H1 (cell line): ENCODE measurements at regions not wholly inside any gene's neighbourhood (a gene's known extent, or its start where the extent isn't known, plus 50 kb on each side); places are given as distances from the start of the nearest gene placed in this dataset.

ENCODE experiments used
- CEBPB ChIP-seq: IDR thresholded peaks from 2 replicates; pipeline ENCODE4 v1.6.1; 2012; ENCODE audit warnings: low read depth, low read length
- CHD2 ChIP-seq: IDR thresholded peaks from 2 replicates; pipeline ENCODE4 v1.6.1; 2012; ENCODE audit warnings: low read length, improper control_type of control experiment
- GABPA ChIP-seq: IDR thresholded peaks from 2 replicates; pipeline ENCODE4 v1.6.1; 2011; ENCODE audit warnings: mild to moderate bottlenecking, low read length, moderate library complexity, borderline replicate concordance; ENCODE audit not compliant: insufficient read depth
- JUN ChIP-seq: IDR thresholded peaks from 2 replicates; pipeline ENCODE4 v1.6.1; 2011; ENCODE audit warnings: low read depth, mild to moderate bottlenecking, improper control_type of control experiment, low read length
- POLR2A ChIP-seq, 2 experiments: IDR thresholded peaks; 1 replicate in 1 of 2; 2 replicates in 1 of 2; pipeline ENCODE4 v1.6.1; 2011; ENCODE audit warnings: low read depth in 2 of 2, low read length in 2 of 2, mild to moderate bottlenecking in 2 of 2; ENCODE audit errors: control extremely low read depth in 1 of 2
- POLR2AphosphoS5 ChIP-seq: IDR thresholded peaks from 2 replicates; pipeline ENCODE4 v1.6.1; 2011; ENCODE audit warnings: low read depth, low read length
- SP2 ChIP-seq: IDR thresholded peaks from 2 replicates; pipeline ENCODE4 v1.6.1; 2012; ENCODE audit warnings: mild to moderate bottlenecking, low read length, inconsistent platforms
- TAF1 ChIP-seq: IDR thresholded peaks from 2 replicates; pipeline ENCODE4 v1.6.1; 2011; ENCODE audit warnings: mild to moderate bottlenecking, low read depth, low read length
- TF ChIP-seq, protein P1 (sequence below), 3 experiments: IDR thresholded peaks; 1 replicate in 2 of 3; 2 replicates in 1 of 3; pipeline versions ENCODE4 v1.5.1 to v1.6.1; 2011; ENCODE audit warnings: low read length in 3 of 3, mild to moderate bottlenecking in 3 of 3, inconsistent platforms in 2 of 3, low read depth in 1 of 3, moderate library complexity in 1 of 3; ENCODE audit not compliant: insufficient read depth in 1 of 3; ENCODE audit errors: control extremely low read depth in 1 of 3
- TF ChIP-seq, protein P2 (sequence below): IDR thresholded peaks from 2 replicates; pipeline ENCODE4 v1.6.1; 2012; ENCODE audit warnings: inconsistent platforms
- TF ChIP-seq, protein P3 (sequence below): IDR thresholded peaks from 2 replicates; pipeline ENCODE4 v1.6.1; 2011; ENCODE audit warnings: low read length, improper control_type of control experiment

DNA sequence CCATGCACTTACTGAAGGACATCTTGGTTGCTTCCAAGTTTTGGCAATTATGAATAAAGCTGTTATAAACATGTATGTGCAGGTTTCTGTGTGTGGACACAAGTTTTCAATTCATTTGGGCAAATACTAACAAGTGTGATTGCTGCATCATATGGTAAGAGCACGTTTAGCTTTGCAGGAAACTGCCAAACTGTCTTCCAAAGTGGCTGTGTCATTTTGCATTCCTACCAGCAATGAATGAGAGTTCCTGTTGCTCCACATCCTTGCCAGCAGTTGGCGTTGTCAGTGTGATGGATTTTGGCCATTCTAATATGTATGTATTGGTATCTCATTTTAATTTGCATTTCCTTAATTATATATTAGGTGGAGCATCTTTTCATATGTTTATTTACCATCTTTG lies 280.1 kb downstream of the SV2B start:
- TF ChIP-seq, protein P1, sequence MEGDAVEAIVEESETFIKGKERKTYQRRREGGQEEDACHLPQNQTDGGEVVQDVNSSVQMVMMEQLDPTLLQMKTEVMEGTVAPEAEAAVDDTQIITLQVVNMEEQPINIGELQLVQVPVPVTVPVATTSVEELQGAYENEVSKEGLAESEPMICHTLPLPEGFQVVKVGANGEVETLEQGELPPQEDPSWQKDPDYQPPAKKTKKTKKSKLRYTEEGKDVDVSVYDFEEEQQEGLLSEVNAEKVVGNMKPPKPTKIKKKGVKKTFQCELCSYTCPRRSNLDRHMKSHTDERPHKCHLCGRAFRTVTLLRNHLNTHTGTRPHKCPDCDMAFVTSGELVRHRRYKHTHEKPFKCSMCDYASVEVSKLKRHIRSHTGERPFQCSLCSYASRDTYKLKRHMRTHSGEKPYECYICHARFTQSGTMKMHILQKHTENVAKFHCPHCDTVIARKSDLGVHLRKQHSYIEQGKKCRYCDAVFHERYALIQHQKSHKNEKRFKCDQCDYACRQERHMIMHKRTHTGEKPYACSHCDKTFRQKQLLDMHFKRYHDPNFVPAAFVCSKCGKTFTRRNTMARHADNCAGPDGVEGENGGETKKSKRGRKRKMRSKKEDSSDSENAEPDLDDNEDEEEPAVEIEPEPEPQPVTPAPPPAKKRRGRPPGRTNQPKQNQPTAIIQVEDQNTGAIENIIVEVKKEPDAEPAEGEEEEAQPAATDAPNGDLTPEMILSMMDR (IDR thresholded peaks at IDR 0.05; ENCODE audit: control extremely low read depth in 1 of 3, insufficient read depth in 1 of 3, low read depth in 1 of 3, low read length in 3 of 3): no peak
- TF ChIP-seq CHD2 (no peak), CEBPB (no peak), SP2 (no peak), POLR2A (IDR thresholded peaks at IDR 0.05; ENCODE audit: control extremely low read depth in 1 of 2, low read depth in 2 of 2, low read length in 2 of 2) (no peak), JUN (no peak), GABPA (no peak), POLR2AphosphoS5 (no peak), TAF1 (no peak)
- TF ChIP-seq, protein P2, sequence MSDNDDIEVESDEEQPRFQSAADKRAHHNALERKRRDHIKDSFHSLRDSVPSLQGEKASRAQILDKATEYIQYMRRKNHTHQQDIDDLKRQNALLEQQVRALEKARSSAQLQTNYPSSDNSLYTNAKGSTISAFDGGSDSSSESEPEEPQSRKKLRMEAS: no peak
- TF ChIP-seq, protein P3, sequence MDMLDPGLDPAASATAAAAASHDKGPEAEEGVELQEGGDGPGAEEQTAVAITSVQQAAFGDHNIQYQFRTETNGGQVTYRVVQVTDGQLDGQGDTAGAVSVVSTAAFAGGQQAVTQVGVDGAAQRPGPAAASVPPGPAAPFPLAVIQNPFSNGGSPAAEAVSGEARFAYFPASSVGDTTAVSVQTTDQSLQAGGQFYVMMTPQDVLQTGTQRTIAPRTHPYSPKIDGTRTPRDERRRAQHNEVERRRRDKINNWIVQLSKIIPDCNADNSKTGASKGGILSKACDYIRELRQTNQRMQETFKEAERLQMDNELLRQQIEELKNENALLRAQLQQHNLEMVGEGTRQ: no peak
